ENCODE measurements at regions not wholly inside any gene's neighbourhood (a gene's known extent, or its start where the extent isn't known, plus 50 kb on each side); places are given as distances from the start of the nearest gene placed in this dataset.

DNA sequence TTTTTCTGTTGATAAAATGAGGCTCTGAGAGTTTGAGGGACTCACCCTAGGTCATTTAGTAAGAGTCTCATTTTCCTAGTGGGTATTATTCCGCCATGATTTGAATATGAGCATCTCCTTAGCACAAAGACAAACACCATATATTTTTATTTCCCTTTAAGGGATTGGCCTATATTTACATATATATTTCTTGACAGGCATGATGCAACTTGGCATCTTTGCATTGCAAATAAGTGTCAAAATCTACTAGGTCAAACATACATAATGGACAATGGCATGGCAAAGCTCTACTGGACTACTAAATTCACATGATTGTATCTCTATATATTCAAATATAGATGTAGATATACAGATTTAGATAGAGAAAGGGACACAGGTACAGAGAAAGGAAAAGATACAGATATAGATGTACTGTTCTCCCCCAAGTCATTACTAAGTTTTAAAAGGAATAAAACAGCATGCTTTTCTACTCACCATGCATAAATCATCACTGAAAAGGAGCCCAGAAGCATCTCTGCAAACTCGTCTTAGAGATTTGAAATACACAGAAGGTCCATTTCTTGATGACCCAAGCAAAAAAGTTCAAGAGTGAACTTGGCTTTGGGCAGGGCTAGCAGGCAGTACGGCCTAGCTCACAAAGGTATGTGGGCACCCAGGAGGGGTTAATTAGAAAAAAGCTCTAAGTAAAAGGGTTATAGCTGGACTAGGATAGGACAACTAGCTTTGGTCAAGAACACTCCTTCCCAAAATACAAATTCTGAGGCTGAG lies 495.8 kb downstream of the NTRK3 start:
- DNase-seq (ENCODE audit: low read depth in 1 of 2, low spot score in 1 of 2) (no peak), FAIRE-seq (no peak), ATAC-seq (no peak)
- H3K4me3 ChIP-seq = no peak overlapping the region
- ChIA-PET POLR2A (no interaction called here), CTCF (interaction anchor here (0.7 kb wide), 1 partner anchor 16 kb away, joined by 3 read pairs; no protein-coding TSS in a partner anchor)
- H3K4me2 ChIP-seq = no peak overlapping the region
- peaks cover 14% of the 10 kb centered on the region for H3K4me1 ChIP-seq
- no peak overlapping the region for H3K27ac ChIP-seq
- WGBS (ENCODE audit: missing lambda C conversion rate) = 58% methylated on average over 3 of the region's 3 CpGs
- no peak for TF ChIP-seq CBX2 (IDR thresholded peaks at IDR 0.05; ENCODE audit: borderline replicate concordance, low read depth)
- TF ChIP-seq MAFK (IDR thresholded peaks at IDR 0.05; ENCODE audit: partially characterized antibody) = peak; percentile 55
- H3K9me3 ChIP-seq = no peaks in the 10 kb centered on the region

DNA sequence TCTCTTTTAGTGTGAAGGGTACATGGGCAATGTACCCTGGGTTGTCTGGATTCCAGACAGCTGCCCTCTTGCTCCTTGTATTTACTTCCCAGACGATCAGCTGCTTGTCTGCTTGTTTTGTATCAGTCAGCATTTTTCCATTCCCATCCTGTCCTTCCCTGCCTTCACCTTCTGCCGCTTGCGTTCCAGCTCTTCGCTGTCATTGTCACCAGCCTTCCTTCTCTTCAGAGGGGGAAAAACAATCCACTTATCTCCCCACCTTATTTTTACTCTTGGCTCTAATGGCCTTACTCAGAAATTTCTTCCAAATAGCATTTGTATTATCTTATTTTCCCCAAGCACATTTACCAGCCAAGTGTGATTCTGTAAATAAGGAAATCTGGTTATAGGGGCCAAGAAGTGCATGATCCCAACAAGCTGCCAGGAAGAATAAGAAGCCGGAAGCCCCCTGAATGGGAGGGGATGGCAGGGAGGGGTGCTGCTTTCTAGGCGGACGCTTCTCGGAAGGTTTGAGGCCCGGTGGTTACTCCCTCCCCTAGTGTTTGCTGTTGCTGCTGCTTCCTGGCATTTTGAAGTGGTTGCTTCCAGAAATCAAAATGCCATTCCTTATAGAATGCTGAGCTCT lies 497.6 kb downstream of the NTRK3 start:
- no peak overlapping the region for H3K4me2 ChIP-seq
- TF ChIP-seq JUN (IDR thresholded peaks at IDR 0.05) = no peak
- no peak for TF ChIP-seq MAZ (IDR thresholded peaks at IDR 0.05; ENCODE audit: borderline replicate concordance, low read depth, low read length)
- TF ChIP-seq MAFK (IDR thresholded peaks at IDR 0.05; ENCODE audit: partially characterized antibody) = peak; percentile 96
- no peak for TF ChIP-seq HEYL (CRISPR knock-in tag; IDR thresholded peaks at IDR 0.05)
- FAIRE-seq (no peak), ATAC-seq (no peak), DNase-seq (ENCODE audit: low read depth in 1 of 2, low spot score in 1 of 2) (no peak)
- 66% methylated on average over 9 of the region's 9 CpGs for WGBS (ENCODE audit: missing lambda C conversion rate)
- no peaks in the 10 kb centered on the region for H3K9me3 ChIP-seq
- no peak overlapping the region for H3K27ac ChIP-seq
- CTCF ChIA-PET = no interaction called here
- POLR2A ChIA-PET = no interaction called here
- no peak overlapping the region for H3K4me3 ChIP-seq
- H3K4me1 ChIP-seq = peaks cover 16% of the 10 kb centered on the region; the same call in 2 of the 3 replicates

DNA sequence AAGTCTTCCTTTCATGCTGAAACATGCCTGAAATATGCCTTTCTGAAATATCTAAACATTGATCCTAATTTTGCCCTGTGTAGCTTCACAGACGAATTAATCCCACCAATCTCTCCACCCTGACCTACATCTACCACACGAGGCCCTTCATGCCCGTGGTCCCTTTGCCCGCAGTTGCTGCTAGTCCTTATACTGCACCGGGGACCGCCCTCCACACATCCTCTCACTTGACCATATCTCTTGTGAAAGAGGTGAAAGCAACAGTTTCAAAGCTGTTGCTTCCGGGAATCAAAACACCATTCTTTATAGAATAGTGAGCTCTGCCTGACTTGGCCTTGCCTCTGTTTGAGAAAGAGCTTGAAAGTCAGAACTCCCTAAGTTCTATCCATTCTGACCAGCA lies 499.5 kb downstream of the NTRK3 start:
- WGBS (ENCODE audit: missing lambda C conversion rate) = 64% methylated on average over 7 of the region's 7 CpGs
- no peak for ATAC-seq
- TF ChIP-seq ZSCAN20 (CRISPR knock-in tag; IDR thresholded peaks at IDR 0.05) (no peak), HOXB5 (CRISPR knock-in tag; IDR thresholded peaks at IDR 0.05) (no peak), RAD21 (conservative IDR thresholded peaks at IDR 0.05 in 1 of 2, IDR thresholded peaks at IDR 0.05 in 1 of 2) (no peak), RARB (CRISPR knock-in tag; IDR thresholded peaks at IDR 0.05) (no peak), NR3C1 (IDR thresholded peaks at IDR 0.05) (no peak), JUNB (IDR thresholded peaks at IDR 0.05) (no peak), ZFP36 (IDR thresholded peaks at IDR 0.05; ENCODE audit: borderline replicate concordance, partially characterized antibody) (no peak), EP300 (IDR thresholded peaks at IDR 0.05) (no peak), HDAC2 (IDR thresholded peaks at IDR 0.05) (no peak), CBX2 (IDR thresholded peaks at IDR 0.05; ENCODE audit: borderline replicate concordance, low read depth) (no peak), CHD4 (IDR thresholded peaks at IDR 0.05; ENCODE audit: borderline replicate concordance) (no peak), ZNF302 (CRISPR knock-in tag; IDR thresholded peaks at IDR 0.05) (no peak), SMC3 (IDR thresholded peaks at IDR 0.05) (no peak), ESRRA (IDR thresholded peaks at IDR 0.05; ENCODE audit: borderline replicate concordance, low read length) (no peak)
- TF ChIP-seq, protein P1, sequence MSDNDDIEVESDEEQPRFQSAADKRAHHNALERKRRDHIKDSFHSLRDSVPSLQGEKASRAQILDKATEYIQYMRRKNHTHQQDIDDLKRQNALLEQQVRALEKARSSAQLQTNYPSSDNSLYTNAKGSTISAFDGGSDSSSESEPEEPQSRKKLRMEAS (IDR thresholded peaks at IDR 0.05) = no peak
- TF ChIP-seq, protein P2, sequence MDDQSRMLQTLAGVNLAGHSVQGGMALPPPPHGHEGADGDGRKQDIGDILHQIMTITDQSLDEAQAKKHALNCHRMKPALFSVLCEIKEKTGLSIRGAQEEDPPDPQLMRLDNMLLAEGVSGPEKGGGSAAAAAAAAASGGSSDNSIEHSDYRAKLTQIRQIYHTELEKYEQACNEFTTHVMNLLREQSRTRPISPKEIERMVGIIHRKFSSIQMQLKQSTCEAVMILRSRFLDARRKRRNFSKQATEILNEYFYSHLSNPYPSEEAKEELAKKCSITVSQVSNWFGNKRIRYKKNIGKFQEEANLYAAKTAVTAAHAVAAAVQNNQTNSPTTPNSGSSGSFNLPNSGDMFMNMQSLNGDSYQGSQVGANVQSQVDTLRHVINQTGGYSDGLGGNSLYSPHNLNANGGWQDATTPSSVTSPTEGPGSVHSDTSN (IDR thresholded peaks at IDR 0.05) = no peak
- ChIA-PET CTCF (interaction anchor here (1.4 kb wide), 1 partner anchor 9 kb away, joined by 4 read pairs; no protein-coding TSS in a partner anchor), POLR2A (no interaction called here)
- Histone ChIP-seq H3K4me3 (no peak overlapping the region), H3K4me2 (no peak overlapping the region), H3K4me1 (peaks cover 34% of the 10 kb centered on the region), H3K9me3 (no peaks in the 10 kb centered on the region), H3K27ac (peak overlapping the region in 1 of 2 experiments; percentile 7; a peak in 1 of 6 replicates)
- DNase-seq (ENCODE audit: low read depth in 1 of 2, low spot score in 1 of 2) = no peak
- no peak for FAIRE-seq
